ENCODE measurements at regions not wholly inside any gene's neighbourhood (a gene's known extent, or its start where the extent isn't known, plus 50 kb on each side); places are given as distances from the start of the nearest gene placed in this dataset.
"Not testable (repeated sequence)": the region's sequence is repeated elsewhere in the genome, so short reads cannot be mapped to it uniquely, and the experiment has no call there.

DNA sequence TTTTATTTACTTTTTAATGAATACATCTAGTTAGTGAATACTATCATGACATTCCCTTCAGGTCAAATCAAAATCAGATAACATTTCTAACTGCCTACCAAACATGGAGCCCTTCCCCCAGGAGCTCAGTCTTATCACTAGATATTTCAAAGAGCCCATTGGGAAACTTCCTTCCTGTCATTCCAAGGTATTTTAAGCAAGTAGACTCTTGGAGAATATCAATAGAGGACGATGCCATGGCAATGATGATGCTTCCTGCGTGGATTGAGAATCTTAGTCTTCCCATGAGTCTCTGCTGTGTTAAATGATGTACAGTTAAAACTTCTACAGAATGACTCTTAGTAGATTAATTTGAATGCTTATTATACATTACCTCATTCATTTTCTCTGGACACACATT is 384.9 kb downstream of the CENPW start:
- TF ChIP-seq, protein P1, sequence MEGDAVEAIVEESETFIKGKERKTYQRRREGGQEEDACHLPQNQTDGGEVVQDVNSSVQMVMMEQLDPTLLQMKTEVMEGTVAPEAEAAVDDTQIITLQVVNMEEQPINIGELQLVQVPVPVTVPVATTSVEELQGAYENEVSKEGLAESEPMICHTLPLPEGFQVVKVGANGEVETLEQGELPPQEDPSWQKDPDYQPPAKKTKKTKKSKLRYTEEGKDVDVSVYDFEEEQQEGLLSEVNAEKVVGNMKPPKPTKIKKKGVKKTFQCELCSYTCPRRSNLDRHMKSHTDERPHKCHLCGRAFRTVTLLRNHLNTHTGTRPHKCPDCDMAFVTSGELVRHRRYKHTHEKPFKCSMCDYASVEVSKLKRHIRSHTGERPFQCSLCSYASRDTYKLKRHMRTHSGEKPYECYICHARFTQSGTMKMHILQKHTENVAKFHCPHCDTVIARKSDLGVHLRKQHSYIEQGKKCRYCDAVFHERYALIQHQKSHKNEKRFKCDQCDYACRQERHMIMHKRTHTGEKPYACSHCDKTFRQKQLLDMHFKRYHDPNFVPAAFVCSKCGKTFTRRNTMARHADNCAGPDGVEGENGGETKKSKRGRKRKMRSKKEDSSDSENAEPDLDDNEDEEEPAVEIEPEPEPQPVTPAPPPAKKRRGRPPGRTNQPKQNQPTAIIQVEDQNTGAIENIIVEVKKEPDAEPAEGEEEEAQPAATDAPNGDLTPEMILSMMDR (IDR thresholded peaks at IDR 0.05; ENCODE audit: low read depth, low read length): no peak
- in situ Hi-C loops (cut with HindIII; ENCODE audit: low sequenced_read_pairs): no loop called here
- DNase-seq (ENCODE audit: low read depth, low spot score): no peak
- H3K4me3 ChIP-seq (ENCODE audit: low read depth, low read length): no peak overlapping the region

DNA sequence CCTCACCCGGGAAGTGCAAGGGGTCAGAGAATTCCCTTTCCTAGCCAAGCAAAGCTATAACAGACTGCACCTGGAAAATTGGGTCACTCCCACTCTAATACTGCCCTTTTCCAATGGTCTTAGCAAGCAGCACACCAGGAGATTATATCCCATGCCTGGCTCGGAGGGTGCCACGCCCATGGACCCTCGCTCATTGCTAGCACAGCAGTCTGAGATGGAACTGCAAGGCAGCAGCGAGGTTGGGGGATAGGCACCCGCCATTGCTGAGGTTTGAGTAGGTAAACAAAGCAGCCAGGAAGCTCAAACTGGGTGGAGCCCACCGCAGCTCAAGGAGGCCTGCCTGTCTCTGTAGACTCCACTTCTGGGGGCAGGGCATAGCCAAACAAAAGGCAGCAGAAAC is 386.5 kb downstream of the CENPW start:
- DNase-seq (ENCODE audit: low read depth, low spot score); in situ Hi-C loops (cut with HindIII; ENCODE audit: low sequenced_read_pairs); H3K4me3 ChIP-seq (ENCODE audit: low read depth, low read length): not testable (repeated sequence)

DNA sequence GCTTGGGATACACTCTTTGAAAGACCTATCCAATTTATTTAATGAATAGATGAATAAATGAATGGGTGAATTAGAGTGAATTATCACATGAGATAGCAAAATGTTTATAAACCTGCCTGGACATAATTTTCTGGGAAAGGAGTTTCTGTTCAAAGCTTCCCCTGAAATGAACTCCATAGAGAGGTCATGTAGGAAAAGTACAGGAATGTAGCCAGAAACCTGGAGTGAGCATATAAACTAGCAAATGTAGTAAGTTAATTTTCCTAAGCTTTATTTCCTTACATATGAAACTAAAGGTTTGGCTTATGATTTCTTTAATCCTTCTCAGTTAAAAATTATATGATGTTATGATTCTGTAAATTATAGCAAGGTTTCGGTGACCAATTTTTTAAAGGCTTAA is 380.3 kb upstream of the RSPO3 start:
- DNase-seq (ENCODE audit: low read depth, low spot score): no peak
- TF ChIP-seq, protein P1 (IDR thresholded peaks at IDR 0.05; ENCODE audit: low read depth, low read length): no peak
- no peak overlapping the region for H3K4me3 ChIP-seq (ENCODE audit: low read depth, low read length)
- in situ Hi-C loops (cut with HindIII; ENCODE audit: low sequenced_read_pairs): no loop called here

DNA sequence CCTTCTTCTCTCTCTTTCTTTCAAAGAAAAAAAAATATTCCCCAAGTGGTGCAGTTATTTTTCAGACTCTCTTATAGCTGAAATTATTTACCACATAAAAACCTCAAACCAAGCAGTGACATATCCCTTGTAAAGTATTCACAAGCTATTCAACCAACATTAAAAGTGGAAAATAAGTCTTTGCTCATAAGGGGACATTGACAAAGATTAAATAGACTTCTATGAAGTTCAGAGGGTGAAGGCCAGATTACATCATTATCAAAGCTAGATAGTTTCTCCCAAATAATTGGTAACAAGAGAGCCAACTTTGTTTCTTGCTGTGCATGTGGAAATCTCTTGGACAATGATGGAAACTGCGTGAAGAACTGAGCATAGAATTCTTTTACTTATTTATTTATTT is 379.8 kb upstream of the RSPO3 start:
- TF ChIP-seq, protein P1 (IDR thresholded peaks at IDR 0.05; ENCODE audit: low read depth, low read length): no peak
- in situ Hi-C loops (cut with HindIII; ENCODE audit: low sequenced_read_pairs): no loop called here

DNA sequence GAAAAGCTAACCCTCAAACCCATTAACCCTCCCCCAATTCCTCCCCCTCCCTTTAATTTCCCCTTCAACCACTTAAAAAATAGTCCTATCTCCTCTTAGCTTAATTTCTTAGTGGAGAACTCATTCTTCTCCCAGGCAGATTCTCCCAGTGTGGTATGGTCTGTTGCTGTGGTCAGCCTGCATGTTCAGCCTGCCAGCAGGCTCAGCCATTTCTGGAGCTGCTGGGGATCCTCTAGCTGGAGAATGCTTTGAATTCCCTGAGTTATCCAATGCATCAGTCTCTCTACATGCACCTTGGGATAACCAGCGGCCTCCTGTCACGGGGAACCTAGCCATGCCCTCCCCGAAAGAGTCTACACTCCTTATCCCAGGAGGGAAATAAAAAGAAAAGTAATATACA is 375.4 kb upstream of the RSPO3 start:
- H3K4me3 ChIP-seq (ENCODE audit: low read depth, low read length): no peak overlapping the region
- in situ Hi-C loops (cut with HindIII; ENCODE audit: low sequenced_read_pairs): no loop called here
- TF ChIP-seq, protein P1 (IDR thresholded peaks at IDR 0.05; ENCODE audit: low read depth, low read length): no peak
- DNase-seq (ENCODE audit: low read depth, low spot score): no peak

More for the DNA sequence above, 379.8 kb upstream of the RSPO3 start:
- no peak for DNase-seq (ENCODE audit: low read depth, low spot score)
- H3K4me3 ChIP-seq (ENCODE audit: low read depth, low read length): no peak overlapping the region

DNA sequence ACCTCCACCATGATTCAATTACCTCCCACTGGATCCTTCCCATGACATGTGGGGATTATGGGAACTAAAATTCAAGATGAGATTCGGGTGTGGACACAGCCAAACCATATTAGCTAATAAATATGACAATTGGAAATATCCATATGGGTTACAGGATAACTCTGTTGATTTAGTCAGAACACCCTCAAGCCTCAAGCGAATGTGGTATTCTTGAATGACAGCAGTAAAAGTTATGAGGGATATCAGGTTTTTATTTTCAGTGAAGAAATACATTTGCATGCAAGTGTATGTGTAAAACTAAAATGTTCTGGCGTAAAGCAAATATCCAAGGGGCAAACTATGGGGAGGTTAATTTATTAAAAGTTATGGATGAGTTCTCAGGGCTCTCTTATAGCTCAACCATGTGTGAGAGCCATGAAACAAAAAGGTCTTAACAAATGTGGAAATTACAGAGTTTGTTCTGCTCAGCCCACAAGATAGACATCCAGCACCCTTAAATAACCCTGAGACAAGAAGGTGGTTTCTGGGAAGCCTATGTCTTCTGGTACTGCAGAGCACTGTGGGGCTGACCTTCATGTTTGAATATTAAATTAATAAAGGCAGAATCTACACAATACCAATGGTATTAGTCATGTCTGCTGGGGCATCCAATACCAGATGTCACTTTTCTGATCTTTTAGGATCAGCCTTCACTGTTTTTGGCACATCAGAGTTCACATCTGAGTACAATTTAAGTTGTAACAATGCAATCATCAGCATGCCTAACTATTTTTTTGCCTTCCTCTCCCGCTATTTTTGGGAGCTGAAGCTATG is 370.5 kb upstream of the RSPO3 start:
- no peak overlapping the region for H3K4me3 ChIP-seq (ENCODE audit: low read depth, low read length)
- in situ Hi-C loops (cut with HindIII; ENCODE audit: low sequenced_read_pairs): no loop called here
- TF ChIP-seq, protein P1 (IDR thresholded peaks at IDR 0.05; ENCODE audit: low read depth, low read length): no peak
- no peak for DNase-seq (ENCODE audit: low read depth, low spot score)

DNA sequence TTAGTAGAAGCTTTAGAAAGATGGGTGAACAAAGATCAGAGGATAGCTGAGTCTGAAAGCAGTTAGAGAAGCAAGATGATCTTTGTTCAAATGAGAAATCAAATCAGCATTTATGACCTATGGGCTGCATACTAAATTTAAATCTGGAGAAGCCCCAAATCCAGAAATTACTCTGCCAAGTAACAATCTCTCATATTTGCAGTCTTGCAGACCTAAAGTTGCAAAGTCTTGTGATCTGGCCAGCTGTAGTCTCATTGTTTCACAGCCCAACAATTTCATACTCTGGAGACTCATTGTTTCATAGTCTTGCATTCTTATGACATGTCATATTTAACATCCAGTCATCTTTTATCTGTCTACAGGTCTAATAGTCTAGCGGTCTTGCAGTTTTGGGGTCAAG is 364.9 kb upstream of the RSPO3 start:
- in situ Hi-C loops (cut with HindIII; ENCODE audit: low sequenced_read_pairs): no loop called here
- DNase-seq (ENCODE audit: low read depth, low spot score): no peak
- H3K4me3 ChIP-seq (ENCODE audit: low read depth, low read length): no peak overlapping the region
- TF ChIP-seq, protein P1 (IDR thresholded peaks at IDR 0.05; ENCODE audit: low read depth, low read length): no peak

Data from astrocyte of the spinal cord (primary cell).